Panc1 (cell line): ENCODE measurements at regions not wholly inside any gene's neighbourhood (a gene's known extent, or its start where the extent isn't known, plus 50 kb on each side); places are given as distances from the start of the nearest gene placed in this dataset.

Experiments
- ATAC-seq: fragments of 200-7000 bp; cut with Tn5 transposase; 2 replicates; pipeline ENCODE4 v1.9.1; 2020; ENCODE audit warnings: mild to moderate bottlenecking, moderate library complexity
- BruUV-seq: library from RNA; stranded (reverse); fragments of 400-500 nt; replicated peaks from 2 replicates; lab custom pipeline; 2021; lab: Mats Ljungman, UMichigan
- CTCF ChIA-PET: fragments of 300-600 bp; sonication (Branson Sonifier 250); formaldehyde crosslinking; loops from one replicate; lab custom pipeline; 2022; ENCODE audit warnings: antibody characterized with exemption; lab: Charles Lee
- POLR2A ChIA-PET: fragments of 300-600 bp; sonication (Branson Sonifier 250); formaldehyde crosslinking; loops from one replicate; lab custom pipeline; 2022; ENCODE audit warnings: antibody characterized with exemption; lab: Charles Lee
- DNase-seq: peaks from one replicate; pipeline ENCODE4 v3.0.0-alpha.2; 2010; ENCODE audit warnings: low read depth, low spot score
- H3K27ac ChIP-seq: 2 replicates; pipeline ENCODE4 v1.5.1; 2011; ENCODE audit warnings: mild to moderate bottlenecking, low read length, inconsistent platforms
- H3K27me3 ChIP-seq: fragments of 200-500 bp; sonication (Bioruptor generic); 2 replicates; pipeline ENCODE4 v1.6.0; 2014; ENCODE audit warnings: low read length, inconsistent platforms; ENCODE audit not compliant: control insufficient read depth, insufficient read depth
- H3K36me3 ChIP-seq: fragments of 200-500 bp; sonication (Bioruptor generic); 2 replicates; pipeline ENCODE4 v1.5.1; 2014; ENCODE audit warnings: inconsistent platforms, mild to moderate bottlenecking, low read length, moderate library complexity; ENCODE audit not compliant: control insufficient read depth, insufficient read depth
- H3K4me1 ChIP-seq: 2 replicates; pipeline ENCODE4 v1.5.1; 2011; ENCODE audit warnings: inconsistent platforms, mild to moderate bottlenecking, low read length, moderate library complexity; ENCODE audit not compliant: control insufficient read depth, insufficient read depth
- H3K4me3 ChIP-seq, 2 experiments: 2 replicates each; pipeline ENCODE4 v1.5.1; 2011 to 2012; ENCODE audit warnings: low read depth in 2 of 2, low read length in 2 of 2, mild to moderate bottlenecking in 2 of 2, inconsistent platforms in 1 of 2, moderate library complexity in 1 of 2
- H3K9me3 ChIP-seq: fragments of 200-500 bp; sonication (Bioruptor generic); 2 replicates; pipeline ENCODE4 v1.5.1; 2014; ENCODE audit warnings: low read depth, mild to moderate bottlenecking, inconsistent platforms, low read length, moderate library complexity; ENCODE audit not compliant: control insufficient read depth, insufficient read depth
- POLR2AphosphoS5 ChIP-seq: IDR thresholded peaks from 2 replicates; pipeline ENCODE4 v1.6.1; 2012; ENCODE audit warnings: mild to moderate bottlenecking, low read depth, low read length, moderate library complexity
- SIN3A ChIP-seq: IDR thresholded peaks from 2 replicates; pipeline ENCODE4 v1.6.1; 2012; ENCODE audit warnings: low read depth, mild to moderate bottlenecking, low read length, moderate library complexity, borderline replicate concordance; ENCODE audit not compliant: insufficient read depth
- TCF7L2 ChIP-seq: IDR thresholded peaks from 2 replicates; pipeline ENCODE4 v1.6.1; 2011; ENCODE audit warnings: mild to moderate bottlenecking, low read depth, low read length, inconsistent platforms
- in situ Hi-C: cut with HindIII; loops from 2 replicates; pipeline ENCODE4 v1.10.0; 2016; ENCODE audit warnings: low sequenced_read_pairs, low pct_unique_long_range_greater_than_20kb
- intact Hi-C: fragments of 100-400 bp; cut with micrococcal nuclease; formaldehyde crosslinking; loops from one replicate; pipeline ENCODE4 v1.10.0; 2022; ENCODE audit not compliant: unreplicated experiment
- TF ChIP-seq, protein P1 (sequence below), 2 experiments: IDR thresholded peaks; 2 replicates each; pipeline ENCODE4 v1.6.1; 2011 to 2012; ENCODE audit warnings: low read depth in 2 of 2, control low read depth in 1 of 2, low read length in 1 of 2, mild to moderate bottlenecking in 1 of 2, moderate library complexity in 1 of 2; ENCODE audit not compliant: insufficient read depth in 1 of 2
- TF ChIP-seq, protein P2 (sequence below): fragments of 450-650 bp; IDR thresholded peaks from 2 replicates; pipeline ENCODE4 v1.5.1; 2017; ENCODE audit warnings: mild to moderate bottlenecking

DNA sequence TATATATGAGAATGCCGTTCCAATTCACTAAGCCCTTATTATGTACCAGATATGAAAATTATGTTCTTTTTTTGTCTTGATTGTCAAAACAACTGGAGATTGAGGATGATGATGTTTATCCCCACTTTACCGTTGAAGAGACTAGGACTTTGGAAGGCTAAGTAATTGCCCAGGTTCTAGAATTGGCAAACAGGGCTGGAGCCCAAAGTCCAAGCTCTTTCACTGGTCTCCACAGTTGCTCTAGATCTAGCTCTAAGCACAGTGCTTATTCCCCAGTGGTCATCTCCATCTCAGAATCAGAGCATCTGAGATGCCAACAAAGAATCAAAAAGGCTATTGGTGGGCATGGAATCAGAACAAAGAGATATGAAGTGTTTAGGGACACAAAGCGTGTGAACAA, 215.3 kb upstream of the FOXA2 start:
- no peak overlapping the region for H3K4me3 ChIP-seq
- POLR2A ChIA-PET, result no interaction called here
- CTCF ChIA-PET, result no interaction called here
- H3K27ac ChIP-seq, result no peak overlapping the region
- BruUV-seq, result no TSS peak
- in situ Hi-C loops, result no loop called here
- no peak for DNase-seq
- no peaks in the 10 kb centered on the region for H3K4me1 ChIP-seq
- no peaks in the 10 kb centered on the region; the same call in 1 of the 2 replicates for H3K27me3 ChIP-seq
- intact Hi-C loops, result no loop called here
- H3K9me3 ChIP-seq, result no peaks in the 10 kb centered on the region
- TF ChIP-seq, protein P1, sequence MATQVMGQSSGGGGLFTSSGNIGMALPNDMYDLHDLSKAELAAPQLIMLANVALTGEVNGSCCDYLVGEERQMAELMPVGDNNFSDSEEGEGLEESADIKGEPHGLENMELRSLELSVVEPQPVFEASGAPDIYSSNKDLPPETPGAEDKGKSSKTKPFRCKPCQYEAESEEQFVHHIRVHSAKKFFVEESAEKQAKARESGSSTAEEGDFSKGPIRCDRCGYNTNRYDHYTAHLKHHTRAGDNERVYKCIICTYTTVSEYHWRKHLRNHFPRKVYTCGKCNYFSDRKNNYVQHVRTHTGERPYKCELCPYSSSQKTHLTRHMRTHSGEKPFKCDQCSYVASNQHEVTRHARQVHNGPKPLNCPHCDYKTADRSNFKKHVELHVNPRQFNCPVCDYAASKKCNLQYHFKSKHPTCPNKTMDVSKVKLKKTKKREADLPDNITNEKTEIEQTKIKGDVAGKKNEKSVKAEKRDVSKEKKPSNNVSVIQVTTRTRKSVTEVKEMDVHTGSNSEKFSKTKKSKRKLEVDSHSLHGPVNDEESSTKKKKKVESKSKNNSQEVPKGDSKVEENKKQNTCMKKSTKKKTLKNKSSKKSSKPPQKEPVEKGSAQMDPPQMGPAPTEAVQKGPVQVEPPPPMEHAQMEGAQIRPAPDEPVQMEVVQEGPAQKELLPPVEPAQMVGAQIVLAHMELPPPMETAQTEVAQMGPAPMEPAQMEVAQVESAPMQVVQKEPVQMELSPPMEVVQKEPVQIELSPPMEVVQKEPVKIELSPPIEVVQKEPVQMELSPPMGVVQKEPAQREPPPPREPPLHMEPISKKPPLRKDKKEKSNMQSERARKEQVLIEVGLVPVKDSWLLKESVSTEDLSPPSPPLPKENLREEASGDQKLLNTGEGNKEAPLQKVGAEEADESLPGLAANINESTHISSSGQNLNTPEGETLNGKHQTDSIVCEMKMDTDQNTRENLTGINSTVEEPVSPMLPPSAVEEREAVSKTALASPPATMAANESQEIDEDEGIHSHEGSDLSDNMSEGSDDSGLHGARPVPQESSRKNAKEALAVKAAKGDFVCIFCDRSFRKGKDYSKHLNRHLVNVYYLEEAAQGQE (IDR thresholded peaks at IDR 0.05; ENCODE audit: insufficient read depth in 1 of 2, low read depth in 2 of 2, low read length in 1 of 2), result no peak
- TF ChIP-seq, protein P2, sequence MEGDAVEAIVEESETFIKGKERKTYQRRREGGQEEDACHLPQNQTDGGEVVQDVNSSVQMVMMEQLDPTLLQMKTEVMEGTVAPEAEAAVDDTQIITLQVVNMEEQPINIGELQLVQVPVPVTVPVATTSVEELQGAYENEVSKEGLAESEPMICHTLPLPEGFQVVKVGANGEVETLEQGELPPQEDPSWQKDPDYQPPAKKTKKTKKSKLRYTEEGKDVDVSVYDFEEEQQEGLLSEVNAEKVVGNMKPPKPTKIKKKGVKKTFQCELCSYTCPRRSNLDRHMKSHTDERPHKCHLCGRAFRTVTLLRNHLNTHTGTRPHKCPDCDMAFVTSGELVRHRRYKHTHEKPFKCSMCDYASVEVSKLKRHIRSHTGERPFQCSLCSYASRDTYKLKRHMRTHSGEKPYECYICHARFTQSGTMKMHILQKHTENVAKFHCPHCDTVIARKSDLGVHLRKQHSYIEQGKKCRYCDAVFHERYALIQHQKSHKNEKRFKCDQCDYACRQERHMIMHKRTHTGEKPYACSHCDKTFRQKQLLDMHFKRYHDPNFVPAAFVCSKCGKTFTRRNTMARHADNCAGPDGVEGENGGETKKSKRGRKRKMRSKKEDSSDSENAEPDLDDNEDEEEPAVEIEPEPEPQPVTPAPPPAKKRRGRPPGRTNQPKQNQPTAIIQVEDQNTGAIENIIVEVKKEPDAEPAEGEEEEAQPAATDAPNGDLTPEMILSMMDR, result no peak
- TF ChIP-seq POLR2AphosphoS5, result no peak
- TF ChIP-seq TCF7L2, result no peak
- no peak for TF ChIP-seq SIN3A
- H3K36me3 ChIP-seq, result no peaks in the 10 kb centered on the region
- ATAC-seq, result no peak

DNA sequence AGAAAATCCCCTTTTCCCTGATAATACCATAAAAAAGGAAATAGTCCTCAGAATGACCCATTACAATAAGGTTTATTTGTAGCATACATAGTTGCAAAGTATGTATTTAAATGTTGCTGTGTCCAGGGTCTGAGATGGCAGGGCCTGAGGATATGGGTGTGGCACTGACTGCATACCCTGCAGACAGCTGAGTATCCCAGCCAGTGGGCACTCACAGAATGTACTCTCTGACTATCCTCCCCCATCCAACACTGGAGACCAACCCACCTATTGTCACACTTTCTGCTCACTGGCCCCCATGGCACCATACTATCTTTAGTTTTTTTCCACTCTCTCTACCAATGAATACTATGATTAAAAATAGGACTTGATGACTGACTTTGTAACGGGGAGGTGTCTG, 215.8 kb upstream of the FOXA2 start:
- ATAC-seq, result no peak
- no peak overlapping the region for H3K4me3 ChIP-seq
- BruUV-seq, result no TSS peak
- H3K27me3 ChIP-seq, result no peaks in the 10 kb centered on the region; the same call in 1 of the 2 replicates
- H3K9me3 ChIP-seq, result no peaks in the 10 kb centered on the region
- H3K36me3 ChIP-seq, result no peaks in the 10 kb centered on the region
- in situ Hi-C loops (no loop called here), intact Hi-C loops (no loop called here)
- no peaks in the 10 kb centered on the region for H3K4me1 ChIP-seq
- H3K27ac ChIP-seq, result no peak overlapping the region
- TF ChIP-seq, protein P2, result no peak
- TF ChIP-seq TCF7L2 (no peak), SIN3A (no peak), POLR2AphosphoS5 (no peak)
- TF ChIP-seq, protein P1 (IDR thresholded peaks at IDR 0.05; ENCODE audit: insufficient read depth in 1 of 2, low read depth in 2 of 2, low read length in 1 of 2), result no peak
- no peak for DNase-seq
- ChIA-PET POLR2A (no interaction called here), CTCF (no interaction called here)
